ENCODE measurements at regions not wholly inside any gene's neighbourhood (a gene's known extent, or its start where the extent isn't known, plus 50 kb on each side); places are given as distances from the start of the nearest gene placed in this dataset.
A peak's percentile ranks its signal among the peaks of the same experiment; 100 is the strongest.

DNA sequence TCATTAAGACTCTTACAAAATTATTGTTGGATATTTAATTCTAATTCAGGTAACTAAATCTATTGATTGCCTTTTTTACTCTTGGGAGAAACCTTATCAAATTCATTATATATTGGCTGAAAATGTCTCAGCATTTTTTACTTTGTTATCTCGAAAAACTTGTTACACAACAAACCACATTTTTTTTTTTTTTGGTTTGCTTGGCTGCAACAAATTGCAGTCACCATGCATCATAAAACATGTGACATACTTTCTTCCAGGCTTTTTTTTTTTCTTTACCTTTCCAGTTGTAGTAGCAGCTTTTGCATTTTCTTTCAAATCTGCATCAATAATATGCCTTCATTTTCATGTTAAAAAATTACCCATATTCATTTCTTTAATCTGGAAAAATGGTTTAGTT lies 186.7 kb downstream of the TDRD15 start:
- TF ChIP-seq, protein P1, sequence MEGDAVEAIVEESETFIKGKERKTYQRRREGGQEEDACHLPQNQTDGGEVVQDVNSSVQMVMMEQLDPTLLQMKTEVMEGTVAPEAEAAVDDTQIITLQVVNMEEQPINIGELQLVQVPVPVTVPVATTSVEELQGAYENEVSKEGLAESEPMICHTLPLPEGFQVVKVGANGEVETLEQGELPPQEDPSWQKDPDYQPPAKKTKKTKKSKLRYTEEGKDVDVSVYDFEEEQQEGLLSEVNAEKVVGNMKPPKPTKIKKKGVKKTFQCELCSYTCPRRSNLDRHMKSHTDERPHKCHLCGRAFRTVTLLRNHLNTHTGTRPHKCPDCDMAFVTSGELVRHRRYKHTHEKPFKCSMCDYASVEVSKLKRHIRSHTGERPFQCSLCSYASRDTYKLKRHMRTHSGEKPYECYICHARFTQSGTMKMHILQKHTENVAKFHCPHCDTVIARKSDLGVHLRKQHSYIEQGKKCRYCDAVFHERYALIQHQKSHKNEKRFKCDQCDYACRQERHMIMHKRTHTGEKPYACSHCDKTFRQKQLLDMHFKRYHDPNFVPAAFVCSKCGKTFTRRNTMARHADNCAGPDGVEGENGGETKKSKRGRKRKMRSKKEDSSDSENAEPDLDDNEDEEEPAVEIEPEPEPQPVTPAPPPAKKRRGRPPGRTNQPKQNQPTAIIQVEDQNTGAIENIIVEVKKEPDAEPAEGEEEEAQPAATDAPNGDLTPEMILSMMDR (conservative IDR thresholded peaks at IDR 0.05; ENCODE audit: low read depth): no peak
- no peak overlapping the region for H3K27ac ChIP-seq
- ChIA-PET CTCF (interaction anchor here (0.5 kb wide), 1 partner anchor 711 kb away, joined by 3 read pairs; no protein-coding TSS in a partner anchor), POLR2A (ENCODE audit: low non-redundant PET) (no interaction called here)
- no peak for DNase-seq (ENCODE audit: low spot score)

DNA sequence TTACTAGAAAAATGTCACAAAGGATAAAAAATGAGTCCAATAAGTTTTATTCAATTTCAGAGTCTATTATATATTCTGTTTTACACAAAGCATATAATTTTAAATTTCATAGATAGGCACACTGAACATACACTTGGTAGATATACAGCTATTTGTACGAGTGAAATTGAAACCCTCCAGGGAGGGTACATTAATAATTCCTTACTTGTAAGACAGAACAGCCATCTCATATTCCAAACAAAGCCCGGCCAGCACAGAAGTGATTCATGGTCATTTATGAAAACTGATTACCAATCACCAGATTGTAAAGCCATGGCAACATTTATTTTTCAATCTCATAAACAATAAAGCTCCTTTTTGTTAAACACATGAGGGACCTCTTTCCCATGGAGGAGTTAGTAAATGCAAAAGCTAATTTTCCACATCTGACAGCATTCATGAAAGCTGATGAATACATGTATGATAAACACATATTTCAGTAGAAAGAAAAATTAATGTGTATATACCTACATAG lies 190.6 kb downstream of the TDRD15 start:
- DNase-seq (ENCODE audit: low spot score): no peak
- CTCF ChIA-PET: no interaction called here

DNA sequence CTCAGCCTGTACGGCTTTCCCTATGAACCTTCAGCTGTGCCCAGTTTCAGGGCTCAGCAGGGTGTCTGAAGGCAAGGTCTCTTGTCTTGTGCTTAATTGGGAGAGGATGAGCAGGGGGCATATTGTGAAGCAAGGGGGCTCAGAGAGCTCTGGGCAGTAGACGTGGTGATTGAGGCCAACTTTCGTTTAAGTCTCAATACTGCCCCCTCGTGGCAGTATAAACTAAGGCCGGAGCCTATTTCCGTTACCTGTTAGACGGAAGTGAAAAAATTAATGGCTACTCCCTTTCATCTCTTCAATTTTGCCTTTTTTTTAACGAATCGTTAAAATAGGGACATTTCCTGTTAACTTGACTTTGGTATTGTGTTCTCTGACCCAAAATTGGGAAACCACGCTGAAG lies 193.4 kb downstream of the TDRD15 start:
- peak; percentile 2 for DNase-seq (ENCODE audit: low spot score)
- TF ChIP-seq, protein P1 (conservative IDR thresholded peaks at IDR 0.05; ENCODE audit: low read depth): peak; percentile 34
- ChIA-PET POLR2A (ENCODE audit: low non-redundant PET) (no interaction called here), CTCF (no interaction called here)
- no peak overlapping the region for H3K27ac ChIP-seq

More for the DNA sequence above, 190.6 kb downstream of the TDRD15 start:
- H3K27ac ChIP-seq: no peak overlapping the region
- POLR2A ChIA-PET (ENCODE audit: low non-redundant PET): no interaction called here
- TF ChIP-seq, protein P1 (conservative IDR thresholded peaks at IDR 0.05; ENCODE audit: low read depth): no peak

DNA sequence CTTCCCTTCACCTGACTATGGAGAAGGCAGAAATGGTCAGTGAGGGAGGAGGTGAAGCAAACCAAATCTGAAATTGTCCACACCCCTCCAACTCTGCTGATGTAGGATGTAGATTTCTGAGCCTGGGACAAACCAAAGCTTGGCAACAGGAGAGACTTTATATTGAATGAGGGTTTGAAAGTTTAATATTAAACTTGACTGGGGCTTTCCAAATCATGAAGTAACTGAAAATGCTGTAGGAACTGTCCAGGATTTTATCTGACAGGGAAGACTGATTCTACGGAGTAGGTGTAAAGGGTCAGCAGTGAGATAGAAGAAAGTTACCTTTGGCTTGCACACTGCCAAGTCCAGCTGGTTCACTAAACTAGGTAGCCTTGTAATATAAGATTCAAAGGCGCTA lies 194.5 kb downstream of the TDRD15 start:
- H3K27ac ChIP-seq: no peak overlapping the region
- ChIA-PET CTCF (no interaction called here), POLR2A (ENCODE audit: low non-redundant PET) (no interaction called here)
- TF ChIP-seq, protein P1 (conservative IDR thresholded peaks at IDR 0.05; ENCODE audit: low read depth): no peak
- DNase-seq (ENCODE audit: low spot score): no peak

DNA sequence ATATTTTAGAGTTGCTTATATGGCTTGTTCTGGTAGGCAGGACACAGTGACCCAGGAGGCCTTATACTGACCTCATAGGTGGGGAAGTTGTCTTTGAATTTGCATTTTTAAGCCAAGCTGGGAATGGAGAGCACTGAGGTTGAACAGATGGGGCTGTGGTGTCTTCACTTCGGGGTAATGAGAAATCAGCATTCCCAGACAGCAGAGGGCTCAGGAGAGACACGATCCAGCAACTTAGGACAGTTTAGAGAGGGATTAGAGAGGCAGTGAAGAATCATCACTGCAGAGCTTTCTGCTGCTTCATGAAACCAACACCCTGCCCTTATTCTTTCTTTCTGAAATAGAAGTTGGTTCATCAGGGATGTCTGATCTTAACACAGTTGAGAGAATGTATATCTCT lies 202.4 kb downstream of the TDRD15 start:
- ChIA-PET POLR2A (ENCODE audit: low non-redundant PET) (no interaction called here), CTCF (no interaction called here)
- DNase-seq (ENCODE audit: low spot score): no peak
- TF ChIP-seq, protein P1 (conservative IDR thresholded peaks at IDR 0.05; ENCODE audit: low read depth): no peak
- no peak overlapping the region for H3K27ac ChIP-seq

DNA sequence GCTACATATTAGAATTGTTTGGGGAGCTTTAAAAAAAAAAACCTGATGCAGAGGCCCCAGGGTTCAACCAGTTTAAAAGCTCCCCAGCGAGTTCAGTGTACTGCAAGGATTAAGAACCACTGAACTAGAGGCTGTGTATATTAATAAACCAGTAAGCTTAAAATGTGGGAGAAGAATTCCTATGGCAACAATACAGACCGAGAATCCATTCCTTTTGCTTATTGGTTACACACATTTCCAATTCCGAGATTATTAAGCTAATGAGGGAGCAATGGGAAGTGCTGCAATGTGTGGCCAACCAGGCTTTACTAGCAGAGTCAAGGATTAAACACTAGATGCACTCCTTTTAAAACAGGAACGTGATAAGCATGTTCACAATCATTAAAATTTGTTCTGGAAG lies 204.4 kb downstream of the TDRD15 start:
- TF ChIP-seq, protein P1 (conservative IDR thresholded peaks at IDR 0.05; ENCODE audit: low read depth): no peak

More for the DNA sequence above, 204.4 kb downstream of the TDRD15 start:
- DNase-seq (ENCODE audit: low spot score): no peak
- POLR2A ChIA-PET (ENCODE audit: low non-redundant PET): no interaction called here
- no peak overlapping the region for H3K27ac ChIP-seq
- CTCF ChIA-PET: interaction anchor here (0.7 kb wide), 2 partner anchors 152 to 666 kb away, joined by 3 read pairs; no protein-coding TSS in a partner anchor
